HepG2 (cell line): ENCODE measurements at regions not wholly inside any gene's neighbourhood (a gene's known extent, or its start where the extent isn't known, plus 50 kb on each side); places are given as distances from the start of the nearest gene placed in this dataset.

Experiments
- ATAC-seq: fragments of 200-7000 bp; cut with Tn5 transposase; 3 replicates; pipeline ENCODE4 v1.9.1; 2020; ENCODE audit warnings: mild to moderate bottlenecking, moderate library complexity
- BruUV-seq: library from RNA; stranded (reverse); fragments of 400-500 nt; replicated peaks from 2 replicates; lab custom pipeline; 2021; lab: Mats Ljungman, UMichigan
- CTCF ChIA-PET: fragments of 300-600 bp; formaldehyde crosslinking; extraction: SDS; loops from one replicate; lab custom pipeline; 2021; ENCODE audit warnings: low total read pairs, inconsistent platforms, low intra/inter-chr PET ratio; lab: Yijun Ruan, JAX
- POLR2A ChIA-PET: fragments of 350-600 bp; sonication (Branson Sonifier 250); formaldehyde crosslinking; loops from one replicate; lab custom pipeline; 2020; ENCODE audit warnings: antibody characterized with exemption, inconsistent platforms; lab: Yijun Ruan, JAX
- DNase-seq: peaks from one replicate; pipeline ENCODE4 v3.0.0-alpha.2; 2015; ENCODE audit warnings: low spot score
- FAIRE-seq: peaks from 3 replicates; lab custom pipeline; 2011; peaks lifted over from hg19 to GRCh38; lab: Jason Lieb, UNC
- H2AFZ ChIP-seq: one replicate; pipeline ENCODE4 v1.6.1; 2011; ENCODE audit warnings: low read length, inconsistent platforms
- H3K27ac ChIP-seq: fragments of 300-600 bp; 3 replicates; pipeline ENCODE4 v1.8.0; 2011; ENCODE audit warnings: mixed run types, mild to moderate bottlenecking, mixed read lengths, low read length, inconsistent platforms; ENCODE audit not compliant: insufficient read depth; ENCODE audit errors: extremely low read length
- H3K27me3 ChIP-seq, 2 experiments: fragments of 200-600 bp in 1 of 2; 2 replicates in 1 of 2; 3 replicates in 1 of 2; pipeline versions ENCODE4 v1.6.0 to v1.8.0; 2011; ENCODE audit warnings: low read length in 2 of 2, mild to moderate bottlenecking in 2 of 2, moderate library complexity in 2 of 2, inconsistent platforms in 1 of 2; ENCODE audit not compliant: insufficient read depth in 2 of 2, control insufficient read depth in 1 of 2
- H3K36me3 ChIP-seq, 2 experiments: fragments of 200-600 bp in 1 of 2; replicated peaks in 1 of 2; 2 replicates in 1 of 2; 3 replicates in 1 of 2; pipeline versions ENCODE4 v1.5.1 to v1.8.0; 2011; ENCODE audit warnings: low read length in 2 of 2, inconsistent platforms in 1 of 2; ENCODE audit not compliant: insufficient read depth in 2 of 2, control insufficient read depth in 1 of 2
- H3K4me1 ChIP-seq: 2 replicates; pipeline ENCODE4 v1.5.1; 2012; ENCODE audit warnings: low read length, inconsistent platforms; ENCODE audit not compliant: insufficient read depth
- H3K4me2 ChIP-seq: 2 replicates; pipeline ENCODE4 v1.6.0; 2011; ENCODE audit warnings: low read depth, low read length, inconsistent platforms
- H3K4me3 ChIP-seq, 3 experiments: fragments of 200-600 bp in 1 of 3; sonication (generic), shearing (Covaris generic) in 1 of 3; replicated peaks in 1 of 3; 2 replicates each; pipeline ENCODE4 v1.5.1; 2011 to 2016; ENCODE audit warnings: low read length in 3 of 3, inconsistent platforms in 2 of 3, low read depth in 2 of 3, mild to moderate bottlenecking in 2 of 3, control low read depth in 1 of 3, mixed read lengths in 1 of 3; ENCODE audit not compliant: insufficient read depth in 1 of 3
- H3K79me2 ChIP-seq: one replicate; pipeline ENCODE4 v1.6.1; 2011; ENCODE audit warnings: low read length, inconsistent platforms; ENCODE audit not compliant: insufficient read depth
- H3K9ac ChIP-seq: 2 replicates; pipeline ENCODE4 v1.6.0; 2011; ENCODE audit warnings: mild to moderate bottlenecking, low read depth, low read length, inconsistent platforms; ENCODE audit not compliant: insufficient read depth
- H3K9me3 ChIP-seq: 2 replicates; pipeline ENCODE4 v1.5.1; 2012; ENCODE audit warnings: mild to moderate bottlenecking, low read length
- H4K20me1 ChIP-seq: 2 replicates; pipeline ENCODE4 v1.6.0; 2011; ENCODE audit warnings: inconsistent platforms, mild to moderate bottlenecking, low read length, moderate library complexity; ENCODE audit not compliant: insufficient read depth
- CENPX ChIP-seq: sonication (generic); formaldehyde crosslinking; IDR thresholded peaks from 2 replicates; pipeline ENCODE4 v1.9.0; 2021; ENCODE audit warnings: mild to moderate bottlenecking, missing genetic modification reagents, moderate library complexity
- NCOR1 ChIP-seq: fragments of 200-600 bp; sonication (generic); IDR thresholded peaks from 2 replicates; pipeline ENCODE4 v1.7.0; 2017; ENCODE audit warnings: antibody characterized with exemption, low read length, borderline replicate concordance
- SP4 ChIP-seq: sonication (generic); formaldehyde crosslinking; IDR thresholded peaks from 2 replicates; pipeline ENCODE4 v1.8.1; 2023; ENCODE audit warnings: mild to moderate bottlenecking, missing genetic modification reagents
- STAT5B ChIP-seq: sonication (generic); formaldehyde crosslinking; IDR thresholded peaks from 2 replicates; pipeline ENCODE4 v1.4.0; 2020; ENCODE audit warnings: missing genetic modification reagents
- TBP ChIP-seq: sonication (generic); formaldehyde crosslinking; IDR thresholded peaks from 2 replicates; pipeline ENCODE4 v1.5.0; 2020; ENCODE audit warnings: missing genetic modification reagents
- TEAD2 ChIP-seq: sonication (generic); formaldehyde crosslinking; IDR thresholded peaks from 2 replicates; pipeline ENCODE4 v1.9.0; 2021; ENCODE audit warnings: missing genetic modification reagents
- TP53 ChIP-seq: sonication (generic); formaldehyde crosslinking; conservative IDR thresholded peaks from 2 replicates; pipeline ENCODE4 v1.4.0; 2020; ENCODE audit warnings: missing genetic modification reagents
- ZBTB3 ChIP-seq: sonication (generic); formaldehyde crosslinking; IDR thresholded peaks from 2 replicates; pipeline ENCODE4 v1.4.0; 2020; ENCODE audit warnings: low read depth, mild to moderate bottlenecking, moderate library complexity, missing genetic modification reagents, borderline replicate concordance
- ZNF564 ChIP-seq: sonication (generic); formaldehyde crosslinking; IDR thresholded peaks from 2 replicates; pipeline ENCODE4 v1.8.1; 2023; ENCODE audit warnings: mild to moderate bottlenecking, missing genetic modification reagents
- ZNF572 ChIP-seq: sonication (generic); formaldehyde crosslinking; IDR thresholded peaks from 2 replicates; pipeline ENCODE4 v1.5.1; 2020; ENCODE audit warnings: mild to moderate bottlenecking, missing genetic modification reagents
- ZNF709 ChIP-seq: sonication (generic); formaldehyde crosslinking; IDR thresholded peaks from 2 replicates; pipeline ENCODE4 v1.5.0; 2020; ENCODE audit warnings: mild to moderate bottlenecking, missing genetic modification reagents
- WGBS: methylation state at CpG from one replicate; pipeline ENCODE4 v1.1.6; 2017; ENCODE audit warnings: low lambda C conversion rate; 5-methylcytosine and 5-hydroxymethylcytosine counted together
- in situ Hi-C: cut with HindIII; loops from 2 replicates; pipeline ENCODE4 v1.10.0; 2017; ENCODE audit warnings: low pct_unique_long_range_greater_than_20kb; ENCODE audit not compliant: extremely low pct_ligation_motif_present
- intact Hi-C: fragments of 100-400 bp; cut with micrococcal nuclease; formaldehyde crosslinking; loops from one replicate; pipeline ENCODE4 v1.10.0; 2022; ENCODE audit not compliant: unreplicated experiment
- TF ChIP-seq, protein P1 (sequence below): sonication (generic); formaldehyde crosslinking; conservative IDR thresholded peaks from 2 replicates; pipeline ENCODE4 v1.5.0; 2020; ENCODE audit warnings: missing genetic modification reagents

DNA sequence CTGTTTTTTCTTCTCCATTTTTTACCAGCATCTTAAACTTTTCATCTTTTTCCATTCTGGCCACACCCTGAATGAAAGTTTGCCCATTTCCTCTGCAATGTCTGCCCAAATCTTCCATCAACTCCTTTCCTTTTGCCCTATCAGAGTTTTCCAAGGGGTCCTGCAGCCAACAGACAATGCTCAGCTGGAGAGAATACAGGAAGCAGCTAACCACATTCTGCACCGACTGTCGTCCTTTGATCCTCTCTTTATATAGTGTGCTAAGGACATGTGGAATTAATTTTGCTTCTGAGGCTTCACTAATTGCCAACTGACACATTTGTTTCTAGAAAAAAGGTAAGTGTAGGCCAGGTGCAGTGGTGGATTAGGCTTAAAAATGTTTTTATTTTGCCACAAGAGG is 50.5 kb upstream of the DLX2 start:
- H3K27ac ChIP-seq = no peak overlapping the region
- BruUV-seq = no TSS peak
- H4K20me1 ChIP-seq = no peaks in the 10 kb centered on the region
- no peaks in the 10 kb centered on the region for H3K36me3 ChIP-seq
- CTCF ChIA-PET = no interaction called here
- H3K79me2 ChIP-seq = no peaks in the 10 kb centered on the region
- no peak overlapping the region for H3K9ac ChIP-seq
- no peak overlapping the region for H3K4me2 ChIP-seq
- no peak overlapping the region for H2AFZ ChIP-seq
- in situ Hi-C loops = no loop called here
- ATAC-seq (no peak), DNase-seq (no peak), FAIRE-seq (no peak)
- no peak for TF ChIP-seq STAT5B
- no peak for TF ChIP-seq ZNF572 (CRISPR knock-in tag)
- TF ChIP-seq TBP (CRISPR knock-in tag) = no peak
- no peak for TF ChIP-seq TEAD2 (CRISPR knock-in tag)
- TF ChIP-seq ZNF564 (CRISPR knock-in tag) = no peak
- TF ChIP-seq, protein P1, sequence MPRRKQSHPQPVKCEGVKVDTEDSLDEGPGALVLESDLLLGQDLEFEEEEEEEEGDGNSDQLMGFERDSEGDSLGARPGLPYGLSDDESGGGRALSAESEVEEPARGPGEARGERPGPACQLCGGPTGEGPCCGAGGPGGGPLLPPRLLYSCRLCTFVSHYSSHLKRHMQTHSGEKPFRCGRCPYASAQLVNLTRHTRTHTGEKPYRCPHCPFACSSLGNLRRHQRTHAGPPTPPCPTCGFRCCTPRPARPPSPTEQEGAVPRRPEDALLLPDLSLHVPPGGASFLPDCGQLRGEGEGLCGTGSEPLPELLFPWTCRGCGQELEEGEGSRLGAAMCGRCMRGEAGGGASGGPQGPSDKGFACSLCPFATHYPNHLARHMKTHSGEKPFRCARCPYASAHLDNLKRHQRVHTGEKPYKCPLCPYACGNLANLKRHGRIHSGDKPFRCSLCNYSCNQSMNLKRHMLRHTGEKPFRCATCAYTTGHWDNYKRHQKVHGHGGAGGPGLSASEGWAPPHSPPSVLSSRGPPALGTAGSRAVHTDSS (CRISPR knock-in tag) = no peak
- TF ChIP-seq ZBTB3 (CRISPR knock-in tag) = no peak
- TF ChIP-seq TP53 = no peak
- TF ChIP-seq CENPX = no peak
- no peak for TF ChIP-seq NCOR1
- no peak for TF ChIP-seq SP4 (CRISPR knock-in tag)
- no peak for TF ChIP-seq ZNF709 (CRISPR knock-in tag)
- H3K4me3 ChIP-seq = no peak overlapping the region
- POLR2A ChIA-PET = no interaction called here
- intact Hi-C loops = no loop called here
- WGBS = 4% methylated on average over 2 of the region's 2 CpGs
- H3K27me3 ChIP-seq = peaks cover 0 to 31% of the 10 kb centered on the region in 2 experiments; a peak in 3 of 5 replicates
- no peaks in the 10 kb centered on the region for H3K4me1 ChIP-seq
- H3K9me3 ChIP-seq = no peaks in the 10 kb centered on the region
